Ramos (cell line): ENCODE measurements at regions not wholly inside any gene's neighbourhood (a gene's known extent, or its start where the extent isn't known, plus 50 kb on each side); places are given as distances from the start of the nearest gene placed in this dataset.

Experiments
- in situ Hi-C: fragments of 300-500 bp; cut with MboI; formaldehyde crosslinking; loops from one replicate; pipeline ENCODE4 v1.14.3; 2022; ENCODE audit warnings: low sequenced_read_pairs; ENCODE audit not compliant: unreplicated experiment

DNA sequence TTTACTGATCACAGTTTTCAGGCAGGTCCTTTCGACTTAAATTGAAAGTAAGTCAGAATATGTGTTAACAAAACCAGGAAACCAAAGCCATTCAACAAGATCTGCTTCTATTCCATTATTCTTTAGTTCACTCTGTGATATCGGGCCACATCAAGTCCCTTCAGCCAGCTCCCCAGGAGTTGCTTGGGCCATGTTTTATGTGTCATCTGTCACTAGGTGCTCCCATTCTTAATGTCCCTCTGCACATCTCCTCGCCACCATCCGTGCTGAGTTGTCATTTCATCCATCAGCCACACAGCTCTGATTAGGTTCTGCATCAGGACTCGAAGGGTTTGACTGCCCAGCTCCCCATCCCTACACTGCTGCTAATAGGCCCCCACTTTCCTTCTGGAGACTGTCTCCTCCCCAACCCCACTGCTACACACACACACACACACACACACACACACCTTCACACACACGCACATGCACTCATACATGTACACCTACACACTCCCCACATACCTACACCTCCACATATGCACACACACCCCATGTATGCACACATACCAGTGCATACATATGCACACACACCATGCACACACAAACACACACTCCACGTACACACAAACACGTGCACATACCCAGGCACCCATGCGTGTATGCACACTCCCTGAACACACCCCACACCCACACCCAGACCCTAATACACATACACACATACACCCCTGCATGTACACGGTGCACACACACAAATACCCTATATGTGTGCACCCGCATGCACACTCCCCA lies 143.3 kb upstream of the GMDS start:
- in situ Hi-C loops: no loop called here

DNA sequence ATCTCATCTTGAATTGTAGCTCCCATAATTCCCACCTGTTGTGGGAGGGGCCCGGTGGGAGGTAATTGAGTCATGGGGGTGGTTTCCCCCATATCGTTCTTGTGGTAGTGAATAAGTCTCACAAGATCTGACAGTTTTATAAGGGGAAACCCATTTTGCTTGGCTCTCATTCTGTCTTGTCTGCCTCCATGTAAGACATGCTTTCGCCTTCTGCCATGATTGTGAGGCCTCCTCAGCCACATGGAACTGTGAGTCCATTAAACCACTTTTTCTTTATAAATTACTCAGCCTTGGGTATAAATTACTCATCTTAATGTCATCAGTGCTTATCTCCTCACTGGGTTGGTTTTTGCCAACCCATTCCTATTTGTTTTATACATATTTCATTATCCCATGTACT lies 142.0 kb upstream of the GMDS start:
- in situ Hi-C loops: no loop called here

DNA sequence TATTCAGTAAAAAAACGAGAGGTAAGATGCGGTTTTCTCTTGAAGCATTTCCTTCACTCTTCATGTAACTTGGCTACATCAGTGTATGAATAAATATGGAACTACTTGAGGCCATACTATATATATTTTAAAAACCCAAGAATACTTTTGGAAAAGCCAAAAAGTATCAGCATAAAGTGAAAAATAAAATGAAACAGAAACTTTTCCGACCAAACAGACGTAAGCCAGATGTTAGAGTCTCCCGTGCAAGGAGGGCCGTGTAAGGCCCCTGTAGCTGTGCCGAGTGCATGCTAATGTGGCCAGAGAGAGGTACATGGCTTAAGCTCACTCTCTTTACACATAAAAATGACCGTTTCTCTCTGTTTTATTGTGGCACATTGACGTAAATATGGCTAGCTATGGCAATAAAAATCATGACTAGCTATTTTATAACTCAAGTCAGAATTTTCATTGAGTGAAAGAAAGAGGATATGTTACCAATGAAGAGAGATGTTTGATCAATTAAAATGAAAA lies 140.1 kb upstream of the GMDS start:
- in situ Hi-C loops: no loop called here

DNA sequence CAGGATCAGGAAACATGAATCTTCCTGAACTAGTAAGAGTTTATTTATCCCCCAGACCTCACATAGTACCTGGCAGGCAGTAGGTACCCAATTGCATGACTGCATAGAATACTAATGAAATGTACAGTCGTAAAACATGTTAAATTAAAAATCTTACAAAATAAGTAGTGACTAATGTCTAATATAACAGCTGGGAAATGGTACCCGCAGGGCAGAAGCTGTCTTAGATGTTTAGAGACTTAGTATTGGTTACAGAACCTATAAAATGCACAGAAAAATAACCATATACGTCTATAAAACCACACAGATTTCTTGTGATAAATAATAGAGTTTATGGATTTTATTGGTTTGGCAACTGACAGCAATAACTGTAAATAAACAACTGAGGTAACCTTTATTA lies 139.1 kb upstream of the GMDS start:
- in situ Hi-C loops: no loop called here

DNA sequence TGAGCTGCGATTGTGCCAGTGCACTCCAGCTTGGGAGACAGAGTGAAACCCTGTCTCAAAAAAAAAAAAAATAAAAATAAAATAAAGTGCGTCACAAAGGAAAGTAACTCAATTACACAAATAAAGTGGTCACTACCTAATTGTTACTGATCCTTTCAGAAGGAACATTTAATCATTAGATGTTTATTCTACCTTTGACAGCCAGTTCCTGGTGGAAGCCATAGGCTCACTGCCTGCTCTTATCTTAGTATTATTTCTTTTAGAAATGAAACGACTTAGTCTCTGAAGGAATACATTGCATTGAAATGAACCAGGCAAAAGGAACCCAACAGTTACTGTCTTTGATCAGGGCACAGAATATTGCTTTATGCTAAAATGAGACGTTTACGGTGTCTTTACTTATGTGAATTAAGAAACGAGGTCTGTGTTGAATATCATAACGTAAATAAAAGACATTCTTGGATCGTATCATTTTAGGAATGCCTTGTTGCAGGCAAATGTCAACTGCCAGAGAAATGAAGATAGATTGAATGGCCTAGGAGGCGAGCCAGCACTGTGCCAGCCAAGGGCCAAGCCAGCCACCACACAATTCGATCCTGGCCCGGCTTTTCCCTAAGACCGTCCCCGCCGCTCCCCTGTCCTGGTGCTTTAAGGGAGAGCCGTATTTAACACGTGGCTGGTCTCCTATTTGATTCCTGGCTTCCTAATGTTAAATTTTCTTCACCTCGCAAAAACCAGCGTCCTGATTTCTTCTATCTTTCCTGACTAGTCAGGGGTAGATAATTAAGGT lies 136.7 kb upstream of the GMDS start:
- in situ Hi-C loops: no loop called here

DNA sequence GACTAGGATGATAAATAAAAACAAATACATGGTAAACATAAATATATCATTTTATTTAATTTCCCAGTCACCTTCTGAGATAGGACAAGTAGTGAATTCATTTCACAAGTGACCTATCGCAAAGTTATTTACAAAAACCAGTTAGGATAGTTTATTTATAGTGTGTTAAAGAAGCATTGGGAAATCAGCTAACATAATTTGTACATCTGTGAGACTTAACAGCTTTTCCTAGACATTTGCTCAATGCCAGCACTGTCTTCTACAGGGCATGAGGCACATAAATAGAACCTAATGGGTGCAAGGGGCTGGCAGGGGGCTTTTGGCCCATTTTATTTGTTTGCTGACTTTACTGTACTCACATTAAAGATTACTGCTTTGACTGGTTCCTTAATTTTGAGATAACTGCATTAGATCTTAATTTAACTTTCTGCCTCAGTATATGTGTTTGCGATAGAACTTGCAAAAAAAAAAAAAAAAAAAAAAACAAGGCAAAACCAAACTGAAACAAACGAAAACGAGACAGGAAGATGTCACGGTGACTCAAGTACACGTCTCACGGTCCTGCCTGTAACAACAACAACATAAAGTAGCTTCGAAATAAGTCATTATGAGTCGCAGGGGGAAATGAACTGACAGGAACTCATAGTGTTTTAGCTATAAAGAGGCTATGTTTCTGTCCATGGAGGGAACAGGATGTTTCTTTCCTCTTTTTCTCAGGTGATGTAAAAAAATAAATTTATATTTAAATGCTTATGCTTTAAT lies 133.7 kb upstream of the GMDS start:
- in situ Hi-C loops: no loop called here

DNA sequence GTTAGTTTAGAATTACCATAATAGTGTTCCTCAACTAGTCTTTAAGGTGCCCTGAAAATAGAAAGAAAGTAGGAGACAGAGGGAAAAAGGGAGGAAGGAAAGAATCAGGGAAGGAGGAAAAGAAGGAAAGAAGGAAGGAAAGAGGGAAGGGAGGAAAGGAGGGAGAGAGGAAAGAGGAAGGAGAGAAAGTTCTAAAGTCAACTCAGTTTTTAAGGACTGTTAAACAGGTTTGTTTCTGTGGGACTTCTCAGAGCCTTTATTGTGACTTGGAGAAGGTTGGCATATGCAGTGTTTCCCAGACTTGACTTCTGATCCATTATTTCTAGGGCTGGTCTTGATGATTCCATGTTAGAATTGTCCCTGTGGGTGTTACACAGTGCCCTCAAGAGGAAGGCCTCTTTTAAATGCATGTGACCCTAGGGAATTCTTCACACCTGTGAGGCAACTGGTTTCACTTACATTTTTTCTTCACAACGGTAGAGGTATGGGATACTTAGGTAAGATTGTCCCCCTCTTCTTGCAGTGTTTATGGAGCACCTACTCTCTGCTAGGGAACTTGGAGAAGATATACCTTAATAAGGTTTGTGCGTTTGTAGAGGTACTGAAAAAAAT lies 132.7 kb upstream of the GMDS start:
- in situ Hi-C loops: no loop called here

DNA sequence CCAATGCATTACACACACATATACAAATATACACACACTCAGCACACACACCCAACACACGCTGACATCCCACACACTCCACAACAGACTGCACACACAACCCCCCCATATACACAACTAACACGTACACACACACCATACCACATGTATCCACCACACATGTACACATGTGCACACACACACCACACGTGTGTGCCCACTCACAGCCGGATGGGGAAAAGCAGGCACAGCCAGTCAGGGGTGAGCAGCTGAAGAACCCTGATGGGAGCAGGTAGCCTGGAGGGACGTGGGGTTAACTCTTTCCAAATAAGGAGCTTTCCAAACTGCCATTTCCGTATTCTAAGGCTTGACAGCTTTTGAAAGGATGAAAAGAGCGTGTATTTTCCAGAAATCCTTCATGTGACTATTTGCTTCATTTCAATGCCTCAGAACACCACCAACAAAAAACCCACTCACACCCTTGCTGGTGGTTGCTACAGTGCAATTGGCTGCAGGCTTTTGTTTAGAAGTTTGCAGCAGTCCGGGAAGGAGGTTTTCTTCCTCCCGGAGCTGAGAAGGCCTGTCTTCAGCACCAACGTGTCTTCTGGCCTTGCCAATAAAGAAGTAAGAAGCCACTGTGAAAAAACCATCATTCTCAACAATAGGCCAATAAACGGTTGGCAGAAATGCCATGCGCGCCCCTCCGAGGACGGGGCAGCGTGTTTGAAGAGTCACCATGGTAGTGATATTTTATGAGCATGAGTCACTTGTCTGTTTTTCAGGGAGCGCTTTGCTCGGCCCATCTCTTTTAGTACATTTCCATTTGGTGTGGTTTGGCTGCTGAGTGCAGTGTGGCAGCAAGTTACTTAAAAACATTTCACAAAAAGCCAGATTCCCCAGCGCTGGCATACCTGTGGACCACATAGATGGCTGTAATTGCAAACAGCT lies 131.3 kb upstream of the GMDS start:
- in situ Hi-C loops: no loop called here

DNA sequence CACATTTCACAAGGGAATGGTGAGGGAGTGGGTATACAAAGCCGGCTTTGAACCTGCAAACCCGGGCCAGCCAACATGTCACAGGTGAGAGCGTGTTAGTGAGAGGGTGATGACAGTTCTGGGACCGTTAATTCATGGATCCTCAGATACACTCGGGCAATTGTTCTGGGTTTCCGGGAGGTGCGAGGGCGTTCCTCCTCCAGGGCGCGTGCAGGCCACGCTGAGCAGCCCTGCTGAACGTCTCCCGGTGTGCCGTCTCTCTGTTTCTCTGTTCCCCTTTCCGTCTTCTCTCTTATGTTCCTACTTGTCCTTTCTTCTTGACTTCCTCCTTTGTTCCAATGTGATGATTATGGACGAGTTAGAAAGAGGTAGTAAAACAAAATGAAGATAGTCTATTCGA lies 130.0 kb upstream of the GMDS start:
- in situ Hi-C loops: no loop called here

DNA sequence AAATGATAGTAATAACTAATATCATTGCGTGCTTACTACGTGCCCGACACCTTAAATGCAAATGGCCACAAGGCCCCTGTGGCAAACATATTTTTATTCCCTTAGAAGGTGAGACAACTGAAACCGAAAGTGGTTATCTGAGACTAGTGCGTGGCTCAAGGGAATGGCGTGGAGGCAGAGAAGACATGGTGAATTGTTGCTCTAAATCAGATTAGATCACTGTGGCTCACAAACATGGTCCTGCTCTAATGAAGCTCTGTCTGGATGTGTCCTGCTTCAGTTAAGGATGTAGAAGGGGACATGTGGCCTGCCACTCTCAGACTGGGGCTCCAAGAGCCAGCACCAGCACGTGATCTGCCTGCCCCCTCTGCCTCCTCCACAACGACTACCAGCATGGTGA lies 124.2 kb upstream of the GMDS start:
- in situ Hi-C loops: no loop called here

DNA sequence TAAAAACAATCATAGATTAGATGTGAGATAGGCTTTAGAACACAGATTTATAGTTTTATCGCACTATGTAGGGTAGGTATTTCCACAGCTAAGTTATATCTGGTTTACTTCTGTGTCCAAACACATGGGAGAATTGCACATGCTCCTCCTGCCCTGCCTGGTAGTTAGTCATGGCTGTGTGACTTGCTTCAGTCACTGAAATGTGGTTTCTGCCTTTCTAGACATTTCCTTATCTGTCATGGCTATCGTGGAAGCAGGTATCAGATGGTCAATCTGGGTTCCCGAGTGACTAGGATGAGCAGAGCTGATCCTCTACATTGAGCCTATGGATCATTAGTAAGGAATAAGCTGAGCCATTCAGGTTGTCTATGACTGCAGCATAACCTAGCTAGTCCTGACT lies 117.8 kb upstream of the GMDS start:
- in situ Hi-C loops: no loop called here

DNA sequence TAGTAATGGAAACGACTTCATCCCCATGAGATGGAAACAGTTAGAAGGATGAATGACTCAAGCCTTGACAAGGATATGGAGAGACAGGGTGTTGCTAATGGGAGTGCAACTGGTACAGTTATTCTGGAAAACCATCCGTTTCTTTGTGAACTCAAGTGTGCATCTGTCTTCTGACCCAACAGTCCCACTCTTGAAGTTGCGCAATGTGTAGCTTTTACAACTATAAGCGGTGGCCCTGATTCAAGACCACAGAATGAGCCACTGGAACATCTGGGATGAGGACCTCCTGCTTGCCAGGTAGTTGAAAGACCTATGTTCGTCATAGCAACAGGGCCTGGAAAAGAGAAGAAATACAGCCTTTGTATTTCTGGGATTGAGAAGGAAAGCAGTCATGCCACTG lies 115.8 kb upstream of the GMDS start:
- in situ Hi-C loops: no loop called here

DNA sequence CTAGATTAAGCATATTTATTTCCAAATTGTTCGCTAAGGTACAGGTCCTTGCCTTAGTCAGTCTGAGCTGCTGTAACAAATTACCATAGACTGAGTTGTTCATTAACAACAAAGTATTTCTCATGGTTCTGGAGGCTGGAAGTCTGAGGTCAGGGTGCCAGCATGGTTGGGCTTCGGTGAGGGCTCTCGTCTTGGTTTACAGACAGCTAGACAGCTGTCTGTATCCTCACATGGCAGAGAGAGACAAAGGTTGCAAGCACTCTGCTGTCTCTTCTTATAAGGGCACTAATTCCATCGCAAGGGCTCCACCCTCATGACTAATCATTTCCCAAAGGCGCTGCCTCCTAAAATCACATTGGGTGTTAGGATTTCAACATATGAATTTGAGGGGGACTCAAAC lies 115.3 kb upstream of the GMDS start:
- in situ Hi-C loops: no loop called here

DNA sequence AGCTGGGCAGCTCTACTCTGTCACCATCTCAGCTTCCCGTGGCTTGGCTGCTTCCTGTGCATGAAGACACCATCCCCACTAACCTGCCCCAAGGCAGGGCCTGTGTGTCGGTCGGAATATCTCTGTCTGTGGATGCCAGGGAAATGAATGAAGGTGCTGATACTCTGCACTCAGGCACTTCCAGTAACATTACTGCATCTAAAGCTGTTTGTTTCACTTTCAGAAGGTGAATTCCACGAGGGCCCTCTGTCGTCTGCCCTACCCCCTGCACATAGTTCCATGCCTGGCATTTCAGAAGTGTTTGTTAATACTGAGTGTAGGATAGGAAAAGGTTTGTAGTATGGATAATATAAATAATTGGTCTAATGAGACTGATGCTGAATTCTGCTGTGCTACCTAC lies 114.7 kb upstream of the GMDS start:
- in situ Hi-C loops: no loop called here

DNA sequence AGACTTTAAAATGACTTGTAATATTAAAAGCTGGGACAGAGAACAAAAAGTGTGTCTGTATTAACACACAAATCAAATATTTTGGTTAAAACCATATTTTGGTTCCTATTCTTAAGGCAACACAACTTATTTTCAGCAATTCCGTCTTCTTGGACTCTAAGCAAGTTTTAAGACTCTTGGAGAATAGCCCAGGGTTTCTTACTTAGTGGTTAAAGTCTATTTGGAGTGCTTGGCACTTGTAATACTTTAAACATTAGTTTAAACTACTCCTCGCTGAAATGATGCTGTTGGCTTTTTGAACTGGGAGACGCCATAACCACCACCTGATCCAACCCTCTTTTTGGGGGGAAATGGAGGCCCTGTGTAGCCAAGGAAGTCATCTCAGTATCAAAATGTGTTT lies 109.7 kb upstream of the GMDS start:
- in situ Hi-C loops: loop anchor here (10.0 kb wide), 1 partner anchor 760 kb away; no protein-coding TSS in a partner anchor

DNA sequence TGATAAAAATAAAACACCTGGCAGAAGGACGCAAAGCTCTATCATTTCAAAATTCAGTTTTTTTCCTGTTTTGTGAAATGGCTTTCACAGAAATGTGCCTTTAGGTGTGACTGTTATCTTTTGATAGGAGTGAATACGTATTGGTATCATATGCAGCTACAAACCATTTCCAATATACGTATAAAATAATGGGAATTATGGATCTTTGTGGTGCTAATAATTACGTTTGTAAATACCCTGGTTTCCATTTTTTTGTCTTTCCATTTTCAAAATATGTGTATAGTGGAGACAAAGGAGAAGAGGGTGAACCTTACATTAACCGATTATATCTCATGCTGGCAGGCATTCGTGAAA lies 108.7 kb upstream of the GMDS start:
- in situ Hi-C loops: loop anchor here (10.0 kb wide), 1 partner anchor 759 kb away; no protein-coding TSS in a partner anchor

DNA sequence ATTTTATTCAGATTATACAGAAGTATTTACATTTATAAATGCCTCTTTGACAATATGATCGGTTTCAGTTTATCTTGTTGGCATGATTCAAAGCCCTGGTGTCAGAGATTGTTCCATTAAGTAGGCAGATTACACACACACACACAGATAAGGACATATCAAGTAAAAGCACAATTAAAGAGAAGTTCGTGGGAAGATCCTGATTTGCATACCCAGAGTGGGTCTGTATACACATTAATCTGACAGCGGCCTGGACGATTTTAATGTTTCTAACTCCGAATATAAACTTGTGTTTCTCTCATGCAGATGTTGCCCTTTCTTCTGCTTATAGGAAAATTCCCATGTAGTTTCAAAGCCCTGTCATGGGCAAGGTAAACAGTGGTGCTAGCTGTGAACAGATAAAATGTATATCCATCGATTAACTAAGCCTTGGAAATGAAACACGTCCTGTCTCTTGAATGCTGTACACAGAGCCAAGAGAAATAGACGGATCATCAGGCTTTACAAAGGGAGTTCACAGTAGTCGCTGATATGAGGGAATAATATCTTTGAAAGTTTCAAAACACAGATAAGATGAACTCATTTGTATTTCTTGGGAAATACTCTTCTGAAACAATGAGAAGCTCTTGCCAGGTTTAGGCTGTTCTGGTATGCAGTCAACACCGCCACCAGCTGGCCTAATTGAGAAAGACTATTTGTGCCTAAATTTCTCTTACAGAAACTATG lies 108.2 kb upstream of the GMDS start:
- in situ Hi-C loops: loop anchor here (10.0 kb wide), 1 partner anchor 759 kb away; no protein-coding TSS in a partner anchor

DNA sequence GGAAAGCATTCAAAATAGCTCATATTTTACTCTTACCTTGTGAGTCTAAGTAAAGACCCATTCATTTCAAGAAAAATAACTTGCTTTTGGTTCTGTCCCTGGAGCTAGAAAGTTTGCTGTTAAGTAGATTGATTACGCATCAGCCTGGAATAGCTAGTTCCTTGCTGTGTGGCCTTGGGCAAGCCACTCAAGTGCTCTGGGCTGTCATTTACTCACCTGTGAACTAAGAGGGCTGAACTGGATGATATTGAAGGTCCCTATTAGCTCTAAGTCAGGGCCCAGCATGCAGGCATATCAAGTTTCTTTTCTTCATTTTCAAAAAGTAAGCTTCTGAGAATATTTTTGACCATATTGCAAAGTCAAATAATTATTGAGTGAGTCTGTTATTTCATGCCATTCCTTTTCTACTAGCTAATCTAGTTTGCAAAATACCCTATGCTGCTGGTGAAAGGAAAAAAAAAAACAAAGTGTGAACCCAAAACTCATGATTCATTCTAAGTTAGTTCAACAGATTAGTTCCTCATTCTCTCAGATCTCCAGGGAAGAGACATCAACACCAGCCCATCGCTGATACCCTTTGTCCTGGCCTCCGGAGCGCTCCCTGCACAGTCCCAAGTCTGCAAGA lies 106.5 kb upstream of the GMDS start:
- in situ Hi-C loops: loop anchor here (10.0 kb wide), 1 partner anchor 757 kb away; no protein-coding TSS in a partner anchor
